NCI-H2107 (cell line): ENCODE measurements at regions not wholly inside any gene's neighbourhood (a gene's known extent, or its start where the extent isn't known, plus 50 kb on each side); places are given as distances from the start of the nearest gene placed in this dataset.

ENCODE experiments used
- DNase-seq: peaks from one replicate; lab custom pipeline; 2025; lab: John Stamatoyannopoulos, UW

GRCh38 chrX:39855748-39856129 lies 242.0 kb downstream of the BCOR start:
- DNase-seq: peak; percentile 20

GRCh38 chrX:39856472-39857121 lies 241.2 kb downstream of the BCOR start:
- no peak for DNase-seq

GRCh38 chrX:39857780-39858179 lies 240.0 kb downstream of the BCOR start:
- no peak for DNase-seq

- DNase-seq: no peak
Measured at GRCh38 chrX:39859991-39860861, 237.5 kb downstream of the BCOR start.

- no peak for DNase-seq
Measured at GRCh38 chrX:39862963-39863362, 234.8 kb downstream of the BCOR start.

- DNase-seq: no peak
Measured at GRCh38 chrX:39866229-39866628, 231.5 kb downstream of the BCOR start.

GRCh38 chrX:39869846-39870601 lies 227.7 kb downstream of the BCOR start:
- no peak for DNase-seq

GRCh38 chrX:39871648-39872047 lies 226.1 kb downstream of the BCOR start:
- DNase-seq: no peak

- DNase-seq: no peak
Measured at GRCh38 chrX:39873117-39873516, 224.6 kb downstream of the BCOR start.

- DNase-seq: no peak
Measured at GRCh38 chrX:39874202-39874816, 223.4 kb downstream of the BCOR start.

- no peak for DNase-seq
Measured at GRCh38 chrX:39875834-39876628, 221.7 kb downstream of the BCOR start.

- DNase-seq: no peak
Measured at GRCh38 chrX:39877905-39878304, 219.9 kb downstream of the BCOR start.

GRCh38 chrX:39883666-39884065 lies 214.1 kb downstream of the BCOR start:
- no peak for DNase-seq

GRCh38 chrX:39886282-39886681 lies 211.5 kb downstream of the BCOR start:
- no peak for DNase-seq

GRCh38 chrX:39888730-39889129 lies 209.0 kb downstream of the BCOR start:
- no peak for DNase-seq

GRCh38 chrX:39889704-39890103 lies 208.1 kb downstream of the BCOR start:
- no peak for DNase-seq

GRCh38 chrX:39890807-39891206 lies 207.0 kb downstream of the BCOR start:
- no peak for DNase-seq

- no peak for DNase-seq
Measured at GRCh38 chrX:39891781-39892180, 206.0 kb downstream of the BCOR start.

- no peak for DNase-seq
Measured at GRCh38 chrX:39893417-39894338, 204.1 kb downstream of the BCOR start.

- DNase-seq: no peak
Measured at GRCh38 chrX:39894683-39895082, 203.1 kb downstream of the BCOR start.
